GM19438 (cell line): ENCODE measurements at regions not wholly inside any gene's neighbourhood (a gene's known extent, or its start where the extent isn't known, plus 50 kb on each side); places are given as distances from the start of the nearest gene placed in this dataset.
"Not testable (repeated sequence)": the region's sequence is repeated elsewhere in the genome, so short reads cannot be mapped to it uniquely, and the experiment has no call there.

Source experiments
- ATAC-seq: cut with Tn5 transposase; IDR thresholded peaks from one replicate; pipeline ENCODE4 v1.9.1; 2021; ENCODE audit warnings: low read depth; ENCODE audit not compliant: unreplicated experiment

- no peak for ATAC-seq
These were observed 482.5 kb upstream of the UBE2E2 start for GRCh38 chr3:22720596-22720995.

- ATAC-seq = no peak
These were observed 478.7 kb upstream of the UBE2E2 start for GRCh38 chr3:22724420-22724819.

DNA sequence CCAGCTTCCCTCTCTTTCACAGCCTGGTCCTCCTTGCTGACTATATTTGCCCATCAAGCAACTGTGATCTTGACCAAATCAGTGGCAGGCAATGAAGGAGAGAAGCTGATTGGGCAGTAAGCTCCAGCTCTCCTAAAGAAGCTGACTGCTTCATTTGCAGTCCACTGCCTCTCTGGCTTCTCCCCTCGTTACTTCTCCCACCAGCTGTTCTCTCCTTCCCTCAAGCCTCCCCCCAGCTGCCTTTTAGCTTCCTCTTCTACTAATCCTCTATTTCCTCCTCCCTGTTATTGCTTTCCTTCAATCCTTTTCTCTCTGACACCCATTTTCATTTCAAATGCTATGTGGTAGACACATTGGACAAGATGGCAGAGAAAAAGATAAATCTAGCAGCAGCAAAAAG lies 474.7 kb upstream of the UBE2E2 start:
- ATAC-seq = no peak

- ATAC-seq = no peak
These were observed 473.9 kb upstream of the UBE2E2 start for GRCh38 chr3:22729212-22729611.

- no peak for ATAC-seq
These were observed 473.1 kb upstream of the UBE2E2 start for GRCh38 chr3:22729981-22730380.

DNA sequence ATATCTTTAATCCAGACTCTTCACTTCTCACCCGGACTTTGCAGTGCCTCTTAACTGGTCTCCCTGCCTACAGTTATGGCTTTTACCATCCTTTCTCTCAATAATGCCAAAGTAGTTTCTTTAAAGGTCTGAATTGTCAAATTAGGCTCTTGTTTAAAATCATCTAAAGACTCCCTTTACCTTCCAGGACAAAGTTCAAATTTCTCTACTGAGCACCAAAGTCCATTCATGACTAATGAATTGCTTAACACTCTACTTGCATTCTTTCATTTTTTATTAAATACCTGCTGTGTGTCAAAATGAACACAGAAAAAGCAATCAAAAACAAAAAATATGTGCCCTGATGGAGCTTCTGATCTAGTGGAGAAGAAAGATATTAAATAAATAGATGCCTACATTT lies 472.4 kb upstream of the UBE2E2 start:
- ATAC-seq = no peak

GRCh38 chr3:22731901-22732300 lies 471.2 kb upstream of the UBE2E2 start:
- no peak for ATAC-seq

DNA sequence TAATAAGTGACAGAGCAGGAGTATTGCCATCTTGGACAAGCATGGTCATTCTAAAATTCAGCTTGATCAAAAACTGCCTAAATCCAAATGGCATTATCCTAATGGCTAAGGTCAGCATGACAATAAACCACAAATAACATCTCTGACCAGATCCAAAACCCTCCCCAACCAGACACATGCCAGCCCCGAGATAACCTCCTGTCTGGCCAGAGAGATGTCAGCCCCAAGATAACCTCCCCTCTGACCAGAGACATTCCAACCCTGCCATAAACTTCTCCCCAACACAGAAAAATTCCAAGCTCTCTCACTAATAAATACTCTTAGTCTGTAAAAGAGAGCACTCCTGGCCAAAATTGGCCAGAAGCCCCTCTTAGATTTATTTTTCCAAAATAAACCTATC lies 470.5 kb upstream of the UBE2E2 start:
- ATAC-seq = no peak

- ATAC-seq = no peak
These were observed 468.9 kb upstream of the UBE2E2 start for GRCh38 chr3:22734207-22734606.

DNA sequence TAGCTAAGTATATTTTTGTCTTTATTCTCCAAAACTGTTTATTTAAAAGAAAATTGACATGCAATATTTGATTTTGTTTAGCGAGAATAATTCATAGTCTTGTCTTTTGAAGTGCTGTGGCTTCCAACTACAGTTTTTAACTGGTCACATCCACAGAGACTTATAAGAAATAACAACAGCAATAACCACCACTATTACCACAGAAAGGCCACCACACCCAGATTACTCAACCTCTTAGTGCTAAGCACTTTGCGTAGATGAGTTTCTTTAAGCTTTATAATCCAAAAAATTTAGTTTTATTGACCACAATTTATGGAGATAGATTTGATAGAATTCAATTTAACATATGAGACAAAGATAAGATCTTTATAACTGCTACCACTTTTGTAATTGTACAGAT lies 468.4 kb upstream of the UBE2E2 start:
- no peak for ATAC-seq

GRCh38 chr3:22735373-22735772 lies 467.8 kb upstream of the UBE2E2 start:
- ATAC-seq = no peak

DNA sequence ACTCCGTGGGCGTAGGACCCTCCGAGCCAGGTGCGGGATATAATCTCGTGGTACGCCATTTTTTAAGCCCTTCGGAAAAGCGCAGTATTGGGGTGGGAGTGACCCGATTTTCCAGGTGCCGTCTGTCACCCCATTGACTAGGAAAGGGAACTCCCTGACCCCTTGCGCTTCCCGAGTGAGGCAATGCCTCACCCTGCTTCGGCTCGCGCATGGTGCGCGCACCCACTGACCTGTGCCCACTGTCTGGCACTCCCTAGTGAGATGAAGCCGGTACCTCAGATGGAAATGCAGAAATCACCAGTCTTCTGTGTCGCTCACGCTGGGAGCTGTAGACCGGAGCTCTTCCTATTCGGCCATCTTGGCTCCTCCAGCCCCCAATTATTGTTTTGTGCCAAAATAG lies 459.7 kb upstream of the UBE2E2 start:
- not testable (repeated sequence) for ATAC-seq

GRCh38 chr3:22745321-22745720 lies 457.8 kb upstream of the UBE2E2 start:
- ATAC-seq = no peak

DNA sequence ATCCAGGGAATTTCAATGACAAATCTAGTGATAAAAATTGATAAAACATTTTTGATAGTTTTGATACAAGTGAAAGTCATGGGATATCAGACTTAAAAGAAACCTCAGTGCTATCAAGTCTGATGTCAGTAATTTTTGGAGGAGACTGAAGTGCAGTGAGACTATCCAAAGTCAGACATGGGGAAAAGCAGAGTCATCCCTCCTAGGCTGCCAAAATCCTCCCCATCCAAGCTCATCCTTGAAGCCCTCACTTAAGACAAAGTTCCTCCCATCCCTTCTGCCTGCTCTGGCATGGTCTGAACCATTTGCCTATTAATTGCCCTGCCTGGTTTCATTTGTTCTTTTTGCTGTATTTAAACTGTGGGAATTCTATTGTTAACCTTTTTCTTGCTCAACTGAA lies 456.9 kb upstream of the UBE2E2 start:
- ATAC-seq = no peak

DNA sequence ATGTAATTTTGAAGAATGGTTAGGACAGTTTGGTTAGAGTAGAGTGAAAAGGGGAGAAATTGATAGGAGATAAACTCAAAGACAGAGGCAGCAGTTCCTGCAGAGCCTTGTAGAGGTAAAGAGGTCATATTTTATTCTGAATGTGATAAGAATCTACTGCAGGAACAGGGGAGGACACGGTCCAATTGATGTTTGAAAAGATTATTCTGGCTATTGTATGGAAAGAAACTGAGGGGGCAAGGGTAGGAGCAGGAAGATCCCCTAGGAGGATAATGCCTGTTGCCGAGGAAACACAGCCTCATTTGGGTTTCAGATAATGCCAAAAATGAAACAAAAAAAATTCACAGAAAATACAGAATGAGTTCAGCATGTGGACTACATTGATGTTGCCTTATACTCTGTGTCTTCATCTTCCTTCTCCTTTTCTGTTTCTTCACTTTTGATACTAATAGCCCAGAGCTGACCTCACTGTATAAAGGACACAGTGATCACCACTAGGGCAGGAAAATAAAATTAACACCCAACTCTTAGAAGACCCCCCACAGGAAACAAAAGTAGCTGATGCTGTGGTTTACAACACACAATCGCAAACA lies 454.6 kb upstream of the UBE2E2 start:
- ATAC-seq = no peak

- no peak for ATAC-seq
These were observed 443.4 kb upstream of the UBE2E2 start for GRCh38 chr3:22759636-22760310.

- no peak for ATAC-seq
These were observed 437.4 kb upstream of the UBE2E2 start for GRCh38 chr3:22765679-22766078.

DNA sequence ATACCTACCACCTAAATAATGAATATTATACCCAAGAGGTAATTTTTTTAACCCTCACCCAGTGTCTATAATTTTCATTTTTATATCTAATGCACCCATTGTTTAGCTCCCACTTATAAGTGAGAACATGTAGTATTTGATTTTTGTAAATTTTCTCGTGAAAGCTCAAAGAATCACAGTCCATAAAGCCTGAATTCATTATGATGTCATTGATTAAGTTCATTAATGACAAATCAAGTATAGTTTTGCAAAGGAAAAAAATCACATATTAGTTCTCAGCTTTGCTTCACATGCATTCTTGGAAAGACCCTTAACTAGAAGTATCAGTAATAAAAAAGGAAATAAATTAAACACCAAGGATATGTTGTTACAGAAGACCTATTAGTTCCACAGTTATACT lies 425.3 kb upstream of the UBE2E2 start:
- ATAC-seq = no peak

DNA sequence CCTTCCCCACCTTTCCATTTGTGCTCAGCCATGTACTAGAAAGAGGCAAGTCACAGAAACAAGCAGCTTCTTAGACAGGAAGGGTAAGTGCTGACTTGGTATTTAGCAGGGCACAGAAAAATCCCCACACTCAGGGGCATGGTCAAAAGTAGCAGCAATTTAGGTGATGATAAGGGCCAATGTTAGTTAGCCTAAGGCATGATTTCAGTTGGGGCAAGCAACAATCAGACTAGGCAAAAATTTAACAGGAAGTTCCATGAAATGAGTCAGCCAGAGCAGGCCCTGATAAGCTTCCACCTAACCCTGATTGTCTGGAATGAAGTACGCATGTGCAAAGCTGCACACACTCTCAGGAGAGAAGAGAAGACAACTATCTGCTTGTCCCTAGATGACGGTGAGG lies 423.4 kb upstream of the UBE2E2 start:
- no peak for ATAC-seq

DNA sequence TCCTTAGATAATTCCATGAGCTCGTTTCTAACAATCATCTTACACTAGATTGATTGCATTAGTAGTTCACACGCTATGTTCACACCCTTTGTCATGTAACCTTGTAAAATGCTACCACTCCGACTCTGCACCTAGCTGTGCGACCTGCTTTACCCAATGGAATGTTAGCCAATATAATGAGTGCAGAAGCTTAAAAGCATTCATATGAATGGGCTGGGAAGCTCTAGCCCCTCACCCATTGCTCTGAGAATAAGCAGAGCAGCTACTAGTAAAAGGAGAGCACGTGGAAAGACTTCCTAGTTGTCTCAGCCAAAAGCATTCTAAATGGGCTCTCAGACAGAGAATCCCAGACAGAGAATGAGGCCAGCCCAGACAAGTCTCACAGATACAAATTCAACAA lies 410.6 kb upstream of the UBE2E2 start:
- no peak for ATAC-seq

DNA sequence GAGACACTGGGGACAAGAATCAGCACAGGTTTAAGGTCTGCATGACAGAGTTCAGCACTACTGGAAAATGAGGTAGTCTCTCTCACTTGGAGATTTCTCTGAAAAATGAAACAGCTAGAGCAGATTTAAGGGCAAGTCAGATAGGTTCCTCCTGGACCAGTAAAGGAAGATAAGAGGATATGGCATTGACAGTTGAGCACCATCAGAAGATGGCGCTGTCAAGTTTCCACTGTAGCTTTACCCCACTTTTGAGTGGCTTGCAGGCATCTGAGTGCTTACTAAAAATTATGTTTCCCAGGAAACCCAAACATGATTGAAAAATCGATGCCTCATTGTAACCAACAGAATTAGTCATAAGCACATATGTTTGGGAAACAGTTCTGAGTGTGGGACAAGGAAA lies 407.2 kb upstream of the UBE2E2 start:
- no peak for ATAC-seq

GRCh38 chr3:22798461-22798860 lies 404.7 kb upstream of the UBE2E2 start:
- no peak for ATAC-seq

DNA sequence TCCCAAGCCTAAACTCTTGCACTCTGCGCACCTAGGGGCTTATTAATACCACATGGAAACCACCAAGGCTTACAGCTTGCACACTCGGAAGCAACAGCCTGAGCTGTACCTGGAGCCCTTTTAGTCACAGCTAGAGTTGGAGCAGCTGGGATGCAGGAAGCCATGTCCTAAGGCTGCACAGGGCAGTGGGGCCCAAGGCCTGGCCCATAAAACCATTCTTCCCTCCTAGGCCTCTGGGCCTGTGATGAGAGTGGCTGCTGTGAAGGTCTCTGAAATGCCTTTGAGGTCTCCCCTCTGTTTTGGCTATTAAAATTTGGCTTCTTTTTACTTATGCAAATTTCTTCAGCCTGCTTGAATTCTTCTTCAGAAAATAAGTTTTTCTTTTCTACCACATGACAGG lies 383.9 kb upstream of the UBE2E2 start:
- ATAC-seq = no peak
